ENCODE measurements at regions not wholly inside any gene's neighbourhood (a gene's known extent, or its start where the extent isn't known, plus 50 kb on each side); places are given as distances from the start of the nearest gene placed in this dataset.
"Not testable (repeated sequence)": the region's sequence is repeated elsewhere in the genome, so short reads cannot be mapped to it uniquely, and the experiment has no call there.

- DNase-seq, result no peak
These were observed 651.3 kb upstream of the MEF2C start for GRCh38 chr5:89534331-89534730.

DNA sequence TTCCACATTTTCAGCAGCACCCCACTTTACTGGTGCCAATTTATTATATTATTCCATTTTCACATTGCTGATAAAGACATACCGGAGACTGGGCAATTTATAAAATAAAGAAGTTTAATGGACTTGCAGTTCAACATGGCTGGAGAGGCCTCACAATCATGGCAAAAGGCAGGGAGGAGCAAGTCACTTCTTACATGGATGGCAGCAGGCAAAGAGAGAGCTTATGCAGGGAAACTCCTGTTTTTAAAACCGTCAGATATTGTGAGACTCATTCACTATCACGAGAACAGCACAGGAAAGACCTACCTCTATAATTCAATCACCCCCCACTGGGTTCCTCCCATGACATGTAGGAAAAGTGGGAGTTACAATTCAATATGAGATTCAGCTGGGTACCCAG, 641.8 kb upstream of the MEF2C start:
- DNase-seq, result no peak

DNA sequence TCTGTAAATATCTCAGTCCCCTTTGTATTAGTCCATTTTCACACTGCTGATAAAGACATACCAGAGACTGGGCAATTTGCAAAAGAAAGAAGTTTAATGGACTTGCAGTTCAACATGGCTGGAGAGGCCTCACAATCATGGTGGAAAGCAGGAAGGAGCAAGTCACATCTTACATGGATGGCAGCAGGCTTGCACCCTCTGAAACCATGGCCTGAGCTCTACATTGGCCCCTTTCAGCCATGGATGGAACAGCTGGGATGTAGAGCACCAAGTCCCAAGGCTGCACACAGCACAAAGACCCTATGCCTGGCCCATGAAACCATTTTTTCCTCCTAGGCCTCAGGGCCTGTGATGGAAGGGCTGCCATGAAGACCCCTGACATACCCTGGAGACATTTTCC, 640.9 kb upstream of the MEF2C start:
- DNase-seq, result not testable (repeated sequence)

GRCh38 chr5:89520771-89521170, 637.8 kb upstream of the MEF2C start:
- DNase-seq, result no peak

DNA sequence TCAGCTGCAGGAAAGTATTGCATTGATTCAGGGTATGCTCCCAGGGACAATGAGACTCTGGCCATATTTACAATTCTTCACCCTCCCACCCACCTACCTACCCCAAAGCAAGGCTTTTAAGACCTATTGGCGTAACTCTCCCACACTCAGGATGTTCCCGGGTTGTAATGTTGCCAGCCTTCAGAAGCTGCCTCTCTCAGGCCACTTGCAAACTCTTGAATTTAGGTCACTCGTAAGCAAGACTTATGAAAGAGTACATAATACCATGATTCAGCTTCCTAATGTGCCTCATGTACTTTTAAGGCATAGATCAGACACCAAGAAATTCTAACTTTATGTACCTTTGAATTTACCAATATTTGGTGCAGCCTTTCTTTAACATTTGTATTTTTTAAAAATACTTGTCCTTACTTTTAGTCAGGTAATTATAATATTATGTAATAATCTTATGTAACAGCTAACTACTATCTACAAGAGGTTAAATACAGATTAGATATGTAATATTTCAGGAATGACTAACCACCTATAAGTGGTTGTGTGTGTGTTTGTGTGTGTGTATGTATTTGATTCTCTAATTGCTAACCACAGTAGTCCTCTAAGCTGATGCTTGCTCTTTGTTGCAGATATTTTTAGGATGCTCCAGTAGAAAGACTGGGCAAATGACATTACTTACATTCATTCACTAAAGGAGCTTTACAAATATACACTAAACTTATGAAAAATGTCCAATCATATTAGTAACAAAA, 630.5 kb upstream of the MEF2C start:
- DNase-seq, result no peak

GRCh38 chr5:89504051-89504450, 621.1 kb upstream of the MEF2C start:
- DNase-seq, result no peak

DNA sequence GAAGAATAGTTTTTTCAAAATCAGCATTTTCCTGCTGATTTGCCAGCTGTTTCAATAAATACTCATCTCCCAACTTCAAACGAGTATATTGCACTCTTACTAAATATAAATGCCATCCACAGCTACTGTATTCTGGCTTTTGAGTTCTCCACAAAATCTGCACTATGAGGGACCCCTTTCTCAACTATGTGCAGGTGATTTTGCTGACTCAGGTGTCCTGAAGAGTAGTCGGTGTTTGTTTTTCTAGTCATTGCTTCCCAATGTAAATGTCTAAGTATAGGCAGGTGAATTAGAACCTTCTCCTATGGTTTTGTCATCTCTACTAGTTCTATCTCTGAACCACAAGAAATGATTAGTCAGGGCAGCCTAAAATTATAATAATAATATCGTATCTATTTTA, 616.8 kb upstream of the MEF2C start:
- DNase-seq, result no peak

GRCh38 chr5:89498699-89499098, 615.7 kb upstream of the MEF2C start:
- no peak for DNase-seq

GRCh38 chr5:89493414-89493813, 610.4 kb upstream of the MEF2C start:
- no peak for DNase-seq

DNA sequence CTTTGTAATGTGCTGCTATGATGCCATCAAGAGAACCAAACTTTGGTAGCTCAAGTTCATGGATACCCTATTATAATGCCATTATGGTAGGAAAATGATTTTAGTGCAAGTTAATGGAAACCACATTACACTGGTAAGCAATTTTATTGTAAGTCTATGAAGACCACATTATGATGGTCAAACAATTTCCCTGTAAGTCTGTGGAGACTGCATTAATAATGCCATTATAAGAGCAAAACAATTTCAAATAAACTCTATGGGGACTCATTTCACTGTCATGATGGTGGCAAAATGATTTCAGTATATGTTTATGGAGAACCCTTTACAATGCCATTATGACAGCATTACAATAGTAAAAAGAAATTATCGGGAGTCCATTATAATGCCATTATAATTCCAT, 602.0 kb upstream of the MEF2C start:
- DNase-seq, result no peak

DNA sequence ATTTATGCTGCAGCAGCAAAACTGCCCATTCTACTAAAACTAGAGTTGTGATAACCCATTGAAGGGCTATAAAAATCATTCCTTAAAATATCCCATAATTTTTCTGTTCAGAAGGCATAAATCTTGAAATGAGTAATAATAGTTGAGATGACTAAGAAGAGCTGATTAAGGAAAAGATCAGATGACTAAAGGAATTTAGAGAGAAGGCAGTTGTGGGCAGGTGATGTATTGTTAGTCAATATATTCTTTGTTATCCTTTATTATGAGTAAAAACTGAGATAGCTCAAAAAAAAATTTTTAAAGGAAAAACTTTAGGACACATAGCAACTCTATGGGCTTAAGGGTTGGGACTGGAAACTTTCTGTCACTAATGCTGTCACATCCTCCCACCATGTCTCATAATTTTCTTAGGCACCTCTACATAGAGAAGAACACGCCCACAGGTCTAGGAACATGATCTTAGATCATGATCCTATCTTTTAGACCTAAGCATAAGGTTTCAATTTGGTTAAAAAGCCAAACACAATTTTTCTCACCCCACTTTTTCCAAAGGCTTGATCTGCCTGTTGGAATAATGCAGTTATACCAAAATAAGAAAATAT, 597.5 kb upstream of the MEF2C start:
- no peak for DNase-seq

- DNase-seq, result no peak
These were observed 595.9 kb upstream of the MEF2C start for GRCh38 chr5:89478851-89479250.

GRCh38 chr5:89473196-89473595, 590.2 kb upstream of the MEF2C start:
- no peak for DNase-seq

DNA sequence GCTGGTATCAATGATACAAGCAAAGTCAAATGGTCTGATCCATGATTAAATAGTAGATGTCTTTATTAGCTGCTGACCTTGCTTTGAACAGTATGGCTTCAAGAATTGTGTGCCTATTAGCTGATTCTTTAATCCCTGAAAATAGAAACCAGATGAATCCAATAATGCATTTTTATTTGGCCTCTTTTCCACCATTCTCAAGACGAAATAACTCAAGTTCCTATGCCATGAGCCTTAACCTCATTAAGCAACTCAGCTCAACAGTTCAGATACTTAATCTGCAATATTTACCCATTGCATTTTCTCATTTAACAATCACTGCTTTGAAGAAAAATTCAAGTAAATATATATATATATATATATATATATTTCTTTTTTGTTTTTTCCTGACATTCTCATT, 588.6 kb upstream of the MEF2C start:
- DNase-seq, result no peak

DNA sequence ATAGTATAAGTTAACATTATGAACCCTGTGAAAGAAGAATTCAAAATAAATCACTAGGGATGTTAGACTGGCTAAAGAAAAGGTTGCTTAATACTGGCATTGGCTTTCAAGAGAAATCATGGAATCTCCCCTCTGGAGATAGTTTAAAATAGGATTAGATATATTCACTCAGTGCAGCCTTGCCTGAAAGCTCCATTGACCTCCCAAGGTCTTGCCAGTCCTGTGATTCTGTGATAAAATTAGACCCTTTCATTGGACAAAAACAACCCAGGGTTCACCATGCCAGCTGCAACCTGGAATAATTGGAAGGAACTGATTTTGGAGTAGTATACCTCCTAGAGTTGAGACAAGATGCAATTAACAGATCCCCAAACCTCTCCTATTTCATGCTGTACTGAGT, 588.1 kb upstream of the MEF2C start:
- DNase-seq, result no peak

DNA sequence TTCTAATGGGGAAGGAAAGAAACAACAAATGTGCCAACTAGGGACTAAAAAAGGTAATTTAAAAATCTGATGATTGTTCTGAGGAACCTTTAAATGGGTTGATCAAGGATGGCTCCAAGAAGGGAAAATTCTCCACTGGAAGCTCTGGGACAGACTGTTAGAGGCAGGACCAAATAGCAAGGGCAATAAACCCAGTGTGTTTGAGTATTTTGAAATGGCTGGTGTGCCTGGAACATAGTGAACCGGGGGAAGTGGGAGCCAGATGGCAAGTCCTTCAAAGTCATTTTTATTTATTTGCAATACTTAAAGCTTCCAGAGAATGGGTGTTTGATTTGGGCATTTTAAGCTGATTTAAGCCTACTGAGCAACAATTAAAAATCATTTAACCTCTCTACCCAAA, 587.7 kb upstream of the MEF2C start:
- no peak for DNase-seq

DNA sequence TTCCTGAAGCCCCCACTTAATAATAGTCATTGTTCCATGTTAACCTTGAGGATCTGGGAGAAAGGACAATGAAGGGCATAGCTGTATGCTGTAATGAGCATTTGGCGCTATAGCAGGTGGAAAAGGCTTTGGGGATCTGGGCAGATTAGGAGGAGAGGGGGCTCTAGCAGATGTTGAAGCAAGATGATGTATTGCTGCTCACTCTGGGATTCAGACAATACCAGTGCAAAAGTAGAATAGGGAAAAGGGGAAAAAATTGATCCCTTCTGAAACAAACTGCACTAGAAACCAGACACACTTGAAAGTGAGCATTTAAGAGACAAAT, 575.3 kb upstream of the MEF2C start:
- no peak for DNase-seq

- DNase-seq, result no peak
These were observed 574.7 kb upstream of the MEF2C start for GRCh38 chr5:89457411-89458331.

DNA sequence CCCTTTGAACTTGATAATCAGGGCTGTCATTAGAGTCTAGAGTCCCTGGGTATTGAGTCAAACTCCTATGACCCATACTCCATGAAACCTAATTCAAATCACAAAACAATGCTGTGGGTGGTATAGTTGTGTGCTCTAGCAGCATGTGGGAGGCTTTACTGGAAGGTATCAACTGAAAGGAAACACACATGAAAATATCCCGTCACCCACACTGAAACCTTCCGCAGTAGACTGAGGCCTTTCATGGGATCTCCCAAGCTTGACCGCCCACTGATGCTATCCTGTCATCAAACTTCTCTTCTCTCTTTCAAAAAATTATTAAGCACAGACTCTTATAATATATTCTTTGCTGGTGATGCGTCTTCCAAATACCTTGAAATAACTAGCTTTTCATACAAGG, 569.1 kb upstream of the MEF2C start:
- DNase-seq, result no peak

GRCh38 chr5:89451263-89451662, 568.3 kb upstream of the MEF2C start:
- no peak for DNase-seq

GRCh38 chr5:89450149-89450538, 567.2 kb upstream of the MEF2C start:
- no peak for DNase-seq

DNA sequence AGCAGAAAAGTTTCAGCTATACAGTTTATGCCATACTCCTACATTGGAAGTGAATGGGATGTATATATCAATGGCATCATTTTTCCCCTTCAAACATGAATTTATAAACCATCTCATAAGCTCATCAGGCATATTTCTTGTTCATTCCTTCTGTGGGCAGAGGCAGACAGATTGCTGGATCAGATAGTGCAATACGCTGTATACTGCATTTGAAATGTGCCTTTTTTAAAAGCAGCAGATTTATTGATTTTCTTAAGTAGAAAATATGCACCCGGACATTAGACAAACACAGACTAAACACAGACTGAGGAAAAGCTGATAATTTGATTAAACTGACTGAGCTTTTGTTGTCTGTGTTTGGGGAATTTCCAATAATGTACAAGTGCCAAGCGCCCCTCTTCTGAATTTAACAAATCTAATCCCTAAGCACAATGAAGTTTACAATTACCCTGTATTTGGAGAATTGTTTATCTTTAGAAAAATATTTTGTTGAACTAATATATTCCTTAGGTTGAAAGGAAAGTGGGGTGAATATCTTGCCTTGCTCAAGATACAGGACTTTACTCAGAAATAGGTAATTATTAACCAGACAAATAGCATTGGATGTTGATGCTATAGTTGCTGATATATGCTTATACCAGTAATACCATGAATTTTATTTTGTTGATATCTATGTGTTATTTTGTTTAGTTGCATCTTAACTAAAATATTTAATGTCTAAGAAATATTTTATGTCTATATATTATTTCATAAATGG, 566.6 kb upstream of the MEF2C start:
- DNase-seq, result no peak

DNA sequence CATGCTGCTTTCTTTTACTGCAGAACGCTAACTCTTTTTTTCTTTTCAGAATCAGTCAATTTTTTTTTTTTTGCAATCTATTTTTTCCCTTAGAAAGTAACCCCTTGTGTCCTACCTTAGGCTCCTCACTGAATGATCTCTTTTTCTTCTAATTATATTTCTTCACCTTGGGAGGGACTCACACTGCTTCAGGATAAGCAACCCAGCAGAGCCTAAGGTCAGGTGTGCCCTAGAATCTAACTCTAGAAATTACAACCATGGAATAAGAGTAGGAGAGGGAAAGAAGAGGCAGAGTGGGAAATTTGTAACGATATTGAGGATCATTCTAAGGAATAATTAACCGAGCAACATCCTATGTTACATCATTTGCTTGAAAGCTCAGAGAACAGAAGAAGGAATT, 564.0 kb upstream of the MEF2C start:
- no peak for DNase-seq

All from NCI-H526 treated with DMSO at 0.1 percent for 48 hours (cell line).